K562 (cell line): ENCODE measurements at regions not wholly inside any gene's neighbourhood (a gene's known extent, or its start where the extent isn't known, plus 50 kb on each side); places are given as distances from the start of the nearest gene placed in this dataset.

Experiments
- ATF1 ChIP-seq, 2 experiments: fragments of 450-650 bp in 1 of 2; IDR thresholded peaks; 2 replicates each; pipeline ENCODE4 v1.6.1; 2016; ENCODE audit warnings: missing compliant biosample characterization in 1 of 2, missing genetic modification characterization in 1 of 2
- FOXM1 ChIP-seq, 2 experiments: fragments of 450-650 bp in 1 of 2; sonication (generic) in 1 of 2; formaldehyde crosslinking in 1 of 2; IDR thresholded peaks; 2 replicates each; pipeline versions ENCODE4 v1.6.1 to v1.9.0; 2017 to 2022; ENCODE audit warnings: low read depth in 2 of 2, mild to moderate bottlenecking in 2 of 2, missing genetic modification reagents in 1 of 2, moderate library complexity in 1 of 2
- FOXP1 ChIP-seq: sonication (generic); formaldehyde crosslinking; IDR thresholded peaks from 2 replicates; pipeline ENCODE4 v1.8.0; 2022; ENCODE audit warnings: mild to moderate bottlenecking, missing genetic modification reagents
- SMAD2 ChIP-seq: fragments of 150-350 bp; IDR thresholded peaks from 2 replicates; pipeline ENCODE4 v1.6.1; 2014; ENCODE audit warnings: low read depth, mild to moderate bottlenecking, low read length
- SMARCA4 ChIP-seq: fragments of 450-650 bp; IDR thresholded peaks from 2 replicates; pipeline ENCODE4 v1.6.1; 2016
- SMC3 ChIP-seq: conservative IDR thresholded peaks from 2 replicates; pipeline ENCODE4 v1.6.1; 2011; ENCODE audit warnings: low read depth, low read length, improper control_type of control experiment; ENCODE audit not compliant: insufficient read depth
- ZFP36 ChIP-seq: fragments of 150-350 bp; IDR thresholded peaks from 2 replicates; pipeline ENCODE4 v1.6.1; 2018; ENCODE audit warnings: low read length, low read depth; ENCODE audit not compliant: partially characterized antibody
- ZNF146 ChIP-seq: IDR thresholded peaks from one replicate; pipeline ENCODE4 v1.6.1; 2018; ENCODE audit warnings: missing compliant biosample characterization; ENCODE audit not compliant: unreplicated experiment
- TF ChIP-seq, protein P1 (sequence below): fragments of 450-650 bp; conservative IDR thresholded peaks from 2 replicates; pipeline ENCODE4 v1.6.1; 2016; ENCODE audit warnings: missing genetic modification characterization, low read depth, mild to moderate bottlenecking, control low read depth, missing compliant biosample characterization

DNA sequence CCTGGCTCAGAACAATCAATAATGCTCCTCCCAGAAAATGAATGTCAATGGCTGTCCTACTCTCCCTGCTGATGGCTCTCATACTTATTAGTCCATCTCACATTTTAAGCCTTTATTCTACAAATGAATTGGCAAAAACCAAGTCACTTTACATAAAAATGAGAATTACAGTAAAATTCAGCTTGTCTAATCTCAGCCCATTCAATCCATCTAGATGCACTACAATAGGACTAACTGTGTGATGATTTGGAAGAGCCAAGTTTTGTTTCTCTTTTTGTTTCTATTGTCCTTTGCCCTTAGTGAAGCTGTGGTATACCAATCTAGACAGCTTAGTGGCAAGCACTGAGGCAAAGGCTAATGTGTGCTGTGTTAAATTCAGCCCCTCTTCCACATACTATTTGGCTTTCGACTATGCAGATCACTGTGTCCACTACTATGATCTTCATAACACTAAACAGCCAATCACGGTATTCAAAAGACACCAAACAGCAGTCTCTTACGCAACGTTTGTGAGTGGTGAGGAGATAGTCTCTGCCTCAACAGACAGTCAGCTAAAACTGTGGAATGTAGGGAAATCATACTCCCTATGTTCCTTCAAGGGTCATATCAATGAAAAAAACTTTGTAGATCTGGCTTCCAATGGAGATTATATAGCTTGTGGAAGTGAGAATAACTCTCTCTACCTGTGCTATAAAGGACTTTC is 140.8 kb upstream of the ZNF462 start:
- TF ChIP-seq SMC3 (no peak), FOXP1 (CRISPR knock-in tag) (no peak), ZFP36 (no peak), ZNF146 (CRISPR knock-in tag) (no peak), ATF1 (CRISPR knock-in tag; IDR thresholded peaks at IDR 0.05) (no peak), ATF1 (tag; IDR thresholded peaks at IDR 0.05) (no peak), SMARCA4 (no peak), SMAD2 (no peak), FOXM1 (IDR thresholded peaks at IDR 0.05; ENCODE audit: low read depth) (no peak), FOXM1 (CRISPR knock-in tag; IDR thresholded peaks at IDR 0.05; ENCODE audit: low read depth) (no peak)
- TF ChIP-seq, protein P1, sequence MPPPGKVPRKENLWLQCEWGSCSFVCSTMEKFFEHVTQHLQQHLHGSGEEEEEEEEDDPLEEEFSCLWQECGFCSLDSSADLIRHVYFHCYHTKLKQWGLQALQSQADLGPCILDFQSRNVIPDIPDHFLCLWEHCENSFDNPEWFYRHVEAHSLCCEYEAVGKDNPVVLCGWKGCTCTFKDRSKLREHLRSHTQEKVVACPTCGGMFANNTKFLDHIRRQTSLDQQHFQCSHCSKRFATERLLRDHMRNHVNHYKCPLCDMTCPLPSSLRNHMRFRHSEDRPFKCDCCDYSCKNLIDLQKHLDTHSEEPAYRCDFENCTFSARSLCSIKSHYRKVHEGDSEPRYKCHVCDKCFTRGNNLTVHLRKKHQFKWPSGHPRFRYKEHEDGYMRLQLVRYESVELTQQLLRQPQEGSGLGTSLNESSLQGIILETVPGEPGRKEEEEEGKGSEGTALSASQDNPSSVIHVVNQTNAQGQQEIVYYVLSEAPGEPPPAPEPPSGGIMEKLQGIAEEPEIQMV (tag), result no peak
